ENCODE measurements at regions not wholly inside any gene's neighbourhood (a gene's known extent, or its start where the extent isn't known, plus 50 kb on each side); places are given as distances from the start of the nearest gene placed in this dataset.
A peak's percentile ranks its signal among the peaks of the same experiment; 100 is the strongest.

- no peak for DNase-seq
- Histone ChIP-seq H3K4me1 (no peaks in the 10 kb centered on the region), H3K9me3 (no peaks in the 10 kb centered on the region), H3K27ac (no peak overlapping the region), H3K4me3 (no peak overlapping the region), H3K36me3 (ENCODE audit: low read depth, missing control alignments) (no peaks in the 10 kb centered on the region), H3K27me3 (no peaks in the 10 kb centered on the region)
- WGBS, 2 donors: 61 to 62% methylated on average over 3 of the region's 3 CpGs
- intact Hi-C loops (cut with DNase I; ENCODE audit: low total_unique reads): loop anchor here (10.0 kb wide), 1 partner anchor 864 kb away; no protein-coding TSS in a partner anchor
- no peak for TF ChIP-seq CTCF (IDR thresholded peaks at IDR 0.05)
- no peak for TF ChIP-seq POLR2A (IDR thresholded peaks at IDR 0.05)
Measured at GRCh38 chr4:82268826-82269193, 105.0 kb downstream of the HNRNPD start.

- Histone ChIP-seq H3K4me1 (no peaks in the 10 kb centered on the region), H3K27me3 (no peaks in the 10 kb centered on the region), H3K4me3 (no peak overlapping the region), H3K27ac (peak overlapping the region in 1 of 2 donors; percentile 6), H3K36me3 (ENCODE audit: low read depth, missing control alignments) (no peaks in the 10 kb centered on the region), H3K9me3 (no peaks in the 10 kb centered on the region)
- WGBS, 2 donors: 52 to 54% methylated on average over 4 of the region's 4 CpGs
- TF ChIP-seq POLR2A (IDR thresholded peaks at IDR 0.05): no peak
- peak; percentile 36 to 80 (median 71) for TF ChIP-seq CTCF (IDR thresholded peaks at IDR 0.05)
- DNase-seq: peak; percentile 76
- intact Hi-C loops (cut with DNase I; ENCODE audit: low total_unique reads): loop anchor here (10.0 kb wide), 1 partner anchor 863 kb away; no protein-coding TSS in a partner anchor
Measured at GRCh38 chr4:82268050-82268825, 105.6 kb downstream of the HNRNPD start.

GRCh38 chr4:82267506-82267905, 106.3 kb downstream of the HNRNPD start:
- H3K27ac ChIP-seq: no peak overlapping the region
- H3K36me3 ChIP-seq (ENCODE audit: low read depth, missing control alignments): no peaks in the 10 kb centered on the region
- H3K4me3 ChIP-seq: no peak overlapping the region
- intact Hi-C loops (cut with DNase I; ENCODE audit: low total_unique reads): loop anchor here (10.0 kb wide), 1 partner anchor 863 kb away; no protein-coding TSS in a partner anchor
- no peaks in the 10 kb centered on the region for H3K4me1 ChIP-seq
- no peaks in the 10 kb centered on the region for H3K27me3 ChIP-seq
- WGBS, 2 donors: 89 to 91% methylated on average over 4 of the region's 4 CpGs
- TF ChIP-seq CTCF (IDR thresholded peaks at IDR 0.05) (no peak), POLR2A (IDR thresholded peaks at IDR 0.05) (no peak)
- DNase-seq: no peak
- no peaks in the 10 kb centered on the region for H3K9me3 ChIP-seq

GRCh38 chr4:82266345-82266744, 107.4 kb downstream of the HNRNPD start:
- no peak for DNase-seq
- TF ChIP-seq CTCF (IDR thresholded peaks at IDR 0.05) (no peak), POLR2A (IDR thresholded peaks at IDR 0.05) (no peak)
- Histone ChIP-seq H3K36me3 (ENCODE audit: low read depth, missing control alignments) (no peaks in the 10 kb centered on the region), H3K4me3 (no peak overlapping the region), H3K4me1 (no peaks in the 10 kb centered on the region), H3K27ac (no peak overlapping the region), H3K9me3 (no peaks in the 10 kb centered on the region), H3K27me3 (no peaks in the 10 kb centered on the region)
- WGBS, 2 donors: 77 to 79% methylated on average over 2 of the region's 2 CpGs
- intact Hi-C loops (cut with DNase I; ENCODE audit: low total_unique reads): loop anchor here (10.0 kb wide), 1 partner anchor 862 kb away; no protein-coding TSS in a partner anchor
